ENCODE measurements at regions not wholly inside any gene's neighbourhood (a gene's known extent, or its start where the extent isn't known, plus 50 kb on each side); places are given as distances from the start of the nearest gene placed in this dataset.
"Not testable (repeated sequence)": the region's sequence is repeated elsewhere in the genome, so short reads cannot be mapped to it uniquely, and the experiment has no call there.

GRCh38 chr1:83445873-83446272 is 553.1 kb downstream of the TTLL7 start:
- not testable (repeated sequence) for H3K79me2 ChIP-seq (ENCODE audit: control insufficient read depth, low read length); H3K4me2 ChIP-seq (ENCODE audit: low read length); H3K4me1 ChIP-seq (ENCODE audit: control insufficient read depth, low read length); H3F3A ChIP-seq (ENCODE audit: control insufficient read depth, insufficient read depth); H3K9me2 ChIP-seq (replicated peaks; ENCODE audit: control insufficient read depth, low read length); H3K4me3 ChIP-seq (ENCODE audit: low read length); H3K36me3 ChIP-seq (ENCODE audit: control insufficient read depth, low read length); H3K27me3 ChIP-seq (ENCODE audit: control insufficient read depth, low read length); H3K9me3 ChIP-seq (ENCODE audit: control insufficient read depth, insufficient read depth, low read length); H3K27ac ChIP-seq (ENCODE audit: low read depth, low read length); H4K20me1 ChIP-seq (ENCODE audit: control insufficient read depth, insufficient read depth, low read depth, low read length)

- H3K27me3 ChIP-seq (ENCODE audit: control insufficient read depth, low read length); H3K4me2 ChIP-seq (ENCODE audit: low read length); H3K9me3 ChIP-seq (ENCODE audit: control insufficient read depth, insufficient read depth, low read length); H3F3A ChIP-seq (ENCODE audit: control insufficient read depth, insufficient read depth); H3K36me3 ChIP-seq (ENCODE audit: control insufficient read depth, low read length); H4K20me1 ChIP-seq (ENCODE audit: control insufficient read depth, insufficient read depth, low read depth, low read length); H3K79me2 ChIP-seq (ENCODE audit: control insufficient read depth, low read length); H3K4me3 ChIP-seq (ENCODE audit: low read length); H3K27ac ChIP-seq (ENCODE audit: low read depth, low read length); H3K4me1 ChIP-seq (ENCODE audit: control insufficient read depth, low read length); H3K9me2 ChIP-seq (replicated peaks; ENCODE audit: control insufficient read depth, low read length): not testable (repeated sequence)
Measured at GRCh38 chr1:83442412-83442811, 556.5 kb downstream of the TTLL7 start.

DNA sequence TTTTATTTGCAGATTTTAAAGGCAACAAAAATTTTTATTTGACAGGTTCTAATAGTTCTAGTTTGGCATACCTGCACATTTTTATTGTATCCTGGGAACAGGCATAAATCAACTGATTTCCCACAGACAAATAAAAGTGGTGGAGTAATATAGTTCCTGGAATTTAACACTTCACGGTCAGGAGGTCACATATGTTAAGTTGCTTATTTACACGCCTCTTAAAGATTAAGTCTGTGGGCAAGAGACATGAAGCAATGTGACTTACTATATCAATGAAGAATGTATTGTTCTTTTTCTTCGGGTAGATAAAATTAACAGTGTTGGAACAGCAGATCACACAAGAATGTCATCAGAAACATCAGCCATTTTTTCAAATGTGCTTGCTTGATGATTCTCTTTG is 558.3 kb downstream of the TTLL7 start:
- H3K4me3 ChIP-seq (ENCODE audit: low read length); H3K27ac ChIP-seq (ENCODE audit: low read depth, low read length); H3K79me2 ChIP-seq (ENCODE audit: control insufficient read depth, low read length); H3K36me3 ChIP-seq (ENCODE audit: control insufficient read depth, low read length); H3K4me1 ChIP-seq (ENCODE audit: control insufficient read depth, low read length); H3K9me2 ChIP-seq (replicated peaks; ENCODE audit: control insufficient read depth, low read length); H4K20me1 ChIP-seq (ENCODE audit: control insufficient read depth, insufficient read depth, low read depth, low read length); H3K9me3 ChIP-seq (ENCODE audit: control insufficient read depth, insufficient read depth, low read length); H3K27me3 ChIP-seq (ENCODE audit: control insufficient read depth, low read length); H3K4me2 ChIP-seq (ENCODE audit: low read length); H3F3A ChIP-seq (ENCODE audit: control insufficient read depth, insufficient read depth): not testable (repeated sequence)

DNA sequence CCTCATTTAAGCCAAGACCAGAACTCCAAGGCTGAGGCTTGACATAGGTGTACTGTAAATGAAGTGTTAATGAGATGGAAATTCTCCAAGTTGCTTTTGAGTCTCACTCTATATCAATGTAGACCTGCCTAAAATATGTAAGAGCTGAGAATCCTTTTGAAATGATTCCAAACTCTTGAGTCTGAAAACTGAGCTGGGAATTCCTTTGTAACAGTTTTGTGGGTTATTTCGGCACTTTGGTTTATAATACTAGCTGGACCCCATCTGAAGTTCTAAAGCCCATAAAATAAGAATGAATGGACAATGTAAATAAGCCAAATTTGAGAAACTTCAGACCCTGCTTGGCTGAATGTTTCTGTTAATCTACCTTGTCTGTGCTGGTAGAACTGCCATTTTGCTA is 558.9 kb downstream of the TTLL7 start:
- not testable (repeated sequence) for H3K9me3 ChIP-seq (ENCODE audit: control insufficient read depth, insufficient read depth, low read length); H3K36me3 ChIP-seq (ENCODE audit: control insufficient read depth, low read length); H4K20me1 ChIP-seq (ENCODE audit: control insufficient read depth, insufficient read depth, low read depth, low read length); H3K4me2 ChIP-seq (ENCODE audit: low read length); H3K9me2 ChIP-seq (replicated peaks; ENCODE audit: control insufficient read depth, low read length); H3K4me3 ChIP-seq (ENCODE audit: low read length); H3K79me2 ChIP-seq (ENCODE audit: control insufficient read depth, low read length); H3K27ac ChIP-seq (ENCODE audit: low read depth, low read length); H3K27me3 ChIP-seq (ENCODE audit: control insufficient read depth, low read length); H3K4me1 ChIP-seq (ENCODE audit: control insufficient read depth, low read length); H3F3A ChIP-seq (ENCODE audit: control insufficient read depth, insufficient read depth)

GRCh38 chr1:83438316-83438715 is 560.6 kb downstream of the TTLL7 start:
- H3K27ac ChIP-seq (ENCODE audit: low read depth, low read length); H3K9me3 ChIP-seq (ENCODE audit: control insufficient read depth, insufficient read depth, low read length); H3K4me2 ChIP-seq (ENCODE audit: low read length): not testable (repeated sequence)

DNA sequence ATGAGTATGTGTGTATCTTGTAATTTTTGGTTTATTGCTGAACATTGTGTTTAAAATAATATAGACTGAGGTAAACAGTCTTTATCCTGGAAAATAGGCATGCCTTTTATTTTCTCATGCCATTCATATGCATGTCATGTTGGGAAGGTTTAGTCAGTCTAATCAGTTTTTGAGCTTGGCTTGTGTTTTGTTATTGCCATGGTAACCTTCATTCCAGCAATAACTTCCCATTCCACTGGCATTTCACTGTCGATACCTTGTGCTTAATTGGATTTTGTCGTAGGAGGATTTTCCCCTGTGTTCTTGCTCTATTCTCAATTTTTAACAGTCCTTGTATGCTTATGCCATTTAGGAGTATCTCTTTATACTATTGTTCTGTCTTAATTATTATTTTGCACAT is 563.6 kb downstream of the TTLL7 start:
- H3K4me3 ChIP-seq (ENCODE audit: low read length); H3K27me3 ChIP-seq (ENCODE audit: control insufficient read depth, low read length); H3K9me3 ChIP-seq (ENCODE audit: control insufficient read depth, insufficient read depth, low read length); H3K36me3 ChIP-seq (ENCODE audit: control insufficient read depth, low read length); H3K27ac ChIP-seq (ENCODE audit: low read depth, low read length); H3F3A ChIP-seq (ENCODE audit: control insufficient read depth, insufficient read depth); H3K4me1 ChIP-seq (ENCODE audit: control insufficient read depth, low read length); H3K79me2 ChIP-seq (ENCODE audit: control insufficient read depth, low read length); H3K4me2 ChIP-seq (ENCODE audit: low read length); H4K20me1 ChIP-seq (ENCODE audit: control insufficient read depth, insufficient read depth, low read depth, low read length); H3K9me2 ChIP-seq (replicated peaks; ENCODE audit: control insufficient read depth, low read length): not testable (repeated sequence)

More at GRCh38 chr1:83438316-83438715, 560.6 kb downstream of the TTLL7 start:
- not testable (repeated sequence) for H3F3A ChIP-seq (ENCODE audit: control insufficient read depth, insufficient read depth); H3K27me3 ChIP-seq (ENCODE audit: control insufficient read depth, low read length); H3K4me3 ChIP-seq (ENCODE audit: low read length); H3K9me2 ChIP-seq (replicated peaks; ENCODE audit: control insufficient read depth, low read length); H4K20me1 ChIP-seq (ENCODE audit: control insufficient read depth, insufficient read depth, low read depth, low read length); H3K4me1 ChIP-seq (ENCODE audit: control insufficient read depth, low read length); H3K36me3 ChIP-seq (ENCODE audit: control insufficient read depth, low read length); H3K79me2 ChIP-seq (ENCODE audit: control insufficient read depth, low read length)

DNA sequence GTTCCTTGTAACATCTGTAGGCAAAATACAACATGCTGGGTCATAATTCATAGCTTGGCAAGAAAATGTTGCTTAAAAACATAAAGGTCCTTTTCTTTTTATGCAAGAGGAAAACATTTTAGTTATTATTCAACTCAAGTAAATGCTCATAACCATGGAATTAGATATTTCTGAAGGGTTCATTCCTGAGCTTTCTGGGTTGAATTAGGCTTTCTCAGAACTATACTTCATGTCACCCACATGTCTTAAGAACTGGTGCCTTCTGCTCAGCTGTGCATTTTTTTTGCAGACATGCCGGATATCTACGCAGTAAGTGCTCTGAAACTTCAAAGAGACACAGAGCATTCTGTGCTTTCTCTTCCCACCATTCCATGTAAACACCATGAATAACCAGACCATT is 571.4 kb downstream of the TTLL7 start:
- H3K79me2 ChIP-seq (ENCODE audit: control insufficient read depth, low read length); H3K9me3 ChIP-seq (ENCODE audit: control insufficient read depth, insufficient read depth, low read length); H3K9me2 ChIP-seq (replicated peaks; ENCODE audit: control insufficient read depth, low read length); H3K27ac ChIP-seq (ENCODE audit: low read depth, low read length); H3F3A ChIP-seq (ENCODE audit: control insufficient read depth, insufficient read depth); H4K20me1 ChIP-seq (ENCODE audit: control insufficient read depth, insufficient read depth, low read depth, low read length); H3K36me3 ChIP-seq (ENCODE audit: control insufficient read depth, low read length); H3K4me3 ChIP-seq (ENCODE audit: low read length); H3K4me2 ChIP-seq (ENCODE audit: low read length); H3K27me3 ChIP-seq (ENCODE audit: control insufficient read depth, low read length); H3K4me1 ChIP-seq (ENCODE audit: control insufficient read depth, low read length): not testable (repeated sequence)

DNA sequence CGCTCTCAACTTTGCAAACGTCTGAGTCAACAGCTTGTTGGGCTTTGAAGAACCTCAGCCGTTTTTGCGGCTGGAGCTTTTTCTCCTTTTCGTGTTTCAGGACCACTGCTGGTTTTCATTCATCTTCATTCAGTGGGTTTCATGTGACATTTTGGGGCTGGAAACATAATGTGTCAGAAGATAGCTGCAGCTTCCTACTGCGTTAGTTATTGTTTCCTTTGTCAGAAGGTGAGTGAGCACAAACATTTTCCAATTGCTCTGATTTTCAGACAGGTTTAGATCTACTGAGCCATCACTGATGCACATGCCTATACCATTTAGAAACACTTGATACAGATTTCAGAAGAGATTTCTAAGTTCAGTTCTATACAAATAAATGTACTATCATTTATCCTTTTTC is 575.5 kb downstream of the TTLL7 start:
- not testable (repeated sequence) for H3K36me3 ChIP-seq (ENCODE audit: control insufficient read depth, low read length); H3K27ac ChIP-seq (ENCODE audit: low read depth, low read length); H4K20me1 ChIP-seq (ENCODE audit: control insufficient read depth, insufficient read depth, low read depth, low read length); H3K79me2 ChIP-seq (ENCODE audit: control insufficient read depth, low read length); H3K27me3 ChIP-seq (ENCODE audit: control insufficient read depth, low read length); H3K4me2 ChIP-seq (ENCODE audit: low read length); H3K4me1 ChIP-seq (ENCODE audit: control insufficient read depth, low read length); H3F3A ChIP-seq (ENCODE audit: control insufficient read depth, insufficient read depth); H3K9me2 ChIP-seq (replicated peaks; ENCODE audit: control insufficient read depth, low read length); H3K9me3 ChIP-seq (ENCODE audit: control insufficient read depth, insufficient read depth, low read length); H3K4me3 ChIP-seq (ENCODE audit: low read length)
